ENCODE measurements at regions not wholly inside any gene's neighbourhood (a gene's known extent, or its start where the extent isn't known, plus 50 kb on each side); places are given as distances from the start of the nearest gene placed in this dataset.
"Not testable (repeated sequence)": the region's sequence is repeated elsewhere in the genome, so short reads cannot be mapped to it uniquely, and the experiment has no call there.

DNA sequence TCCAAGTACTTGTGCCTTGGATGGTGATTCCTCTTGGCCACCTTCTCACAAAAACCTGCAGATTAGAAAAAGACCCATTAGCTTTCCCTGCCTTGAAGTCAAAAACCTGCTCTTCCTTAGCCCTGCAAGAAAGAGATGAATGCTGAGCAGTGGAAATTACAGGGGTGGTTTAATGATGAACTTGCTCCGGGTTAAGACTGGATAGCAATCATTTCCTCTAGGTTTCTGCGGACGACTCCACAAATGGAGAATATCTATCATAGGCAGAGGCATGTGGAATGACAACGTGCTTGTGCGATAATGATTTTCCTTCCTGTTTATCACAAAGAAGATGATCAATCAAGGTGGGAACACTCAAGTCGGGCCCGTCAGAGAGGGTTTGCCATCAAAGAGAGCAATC is 201.2 kb upstream of the ERCC4 start:
- no peak for DNase-seq (ENCODE audit: low read depth)

DNA sequence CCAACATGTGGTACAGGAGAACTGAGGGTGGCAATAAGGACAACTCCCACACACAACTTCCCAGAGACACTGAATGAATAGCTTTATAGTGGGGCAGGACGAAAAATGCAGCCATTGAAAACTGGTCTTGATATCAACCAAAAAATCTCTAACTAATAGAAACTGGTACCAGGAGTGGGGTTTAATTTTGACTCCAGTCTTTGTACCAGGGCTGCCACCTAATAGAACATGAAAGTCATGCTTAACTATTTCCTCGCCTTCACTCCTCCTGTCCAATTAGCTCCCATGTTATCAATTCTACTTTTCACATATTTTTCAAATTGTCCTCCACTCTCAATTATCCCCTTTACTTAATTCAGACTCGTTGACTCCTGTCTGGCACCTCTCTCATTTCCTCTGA is 192.0 kb upstream of the ERCC4 start:
- DNase-seq (ENCODE audit: low read depth): no peak

DNA sequence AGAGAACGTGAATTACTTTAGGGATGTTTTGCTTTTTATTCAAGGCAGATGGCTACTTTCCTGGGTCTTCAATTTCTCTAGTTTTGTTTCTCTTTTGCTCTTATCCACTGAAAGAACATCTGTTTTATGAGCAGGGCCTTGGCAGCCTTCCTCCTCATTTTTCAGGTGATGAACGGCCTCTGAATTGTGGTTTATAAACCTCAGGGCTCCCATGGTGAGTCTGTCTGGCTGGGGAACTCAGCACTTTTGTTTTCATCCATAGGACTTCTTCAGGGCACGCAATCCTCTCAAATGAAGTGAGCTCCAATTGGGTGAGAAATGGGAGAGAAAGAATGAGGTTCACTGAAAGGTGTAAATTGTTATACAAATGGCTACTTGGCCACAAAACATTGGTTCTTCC is 186.4 kb upstream of the ERCC4 start:
- no peak for DNase-seq (ENCODE audit: low read depth)

DNA sequence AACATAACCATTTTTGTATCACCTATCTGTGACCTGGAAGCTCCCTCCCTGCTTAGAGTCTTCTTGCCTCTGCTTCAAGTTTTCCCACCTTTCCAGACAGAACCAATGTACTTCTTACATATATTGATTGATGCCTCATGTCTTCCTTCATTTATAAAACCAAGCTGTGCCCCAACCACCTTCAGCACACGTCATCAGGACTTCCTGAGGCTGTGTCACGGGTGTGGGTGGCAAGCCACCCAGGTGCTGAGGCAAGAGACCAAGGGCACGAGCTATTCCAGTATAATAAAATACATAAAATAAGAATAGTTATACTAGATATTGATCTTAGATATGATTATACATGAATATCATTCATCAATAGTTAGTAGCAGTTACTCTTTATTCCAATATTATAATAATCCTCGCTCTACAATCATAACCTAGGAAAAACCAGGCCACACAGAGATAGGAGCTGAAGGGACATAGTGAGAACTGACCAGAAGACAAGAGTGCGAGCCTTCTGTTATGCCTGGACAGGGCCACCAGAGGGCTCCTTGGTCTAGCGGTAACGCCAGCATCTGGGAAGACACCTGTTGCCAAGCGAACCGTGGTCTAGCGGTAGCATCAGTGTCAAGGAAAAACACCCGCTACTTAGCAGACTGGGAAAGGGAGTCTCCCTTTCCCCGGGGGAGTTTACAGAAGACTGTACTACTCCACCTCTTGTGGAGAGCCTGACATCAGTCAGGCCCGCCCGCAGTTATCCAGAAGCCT is 180.2 kb upstream of the ERCC4 start:
- not testable (repeated sequence) for DNase-seq (ENCODE audit: low read depth)

DNA sequence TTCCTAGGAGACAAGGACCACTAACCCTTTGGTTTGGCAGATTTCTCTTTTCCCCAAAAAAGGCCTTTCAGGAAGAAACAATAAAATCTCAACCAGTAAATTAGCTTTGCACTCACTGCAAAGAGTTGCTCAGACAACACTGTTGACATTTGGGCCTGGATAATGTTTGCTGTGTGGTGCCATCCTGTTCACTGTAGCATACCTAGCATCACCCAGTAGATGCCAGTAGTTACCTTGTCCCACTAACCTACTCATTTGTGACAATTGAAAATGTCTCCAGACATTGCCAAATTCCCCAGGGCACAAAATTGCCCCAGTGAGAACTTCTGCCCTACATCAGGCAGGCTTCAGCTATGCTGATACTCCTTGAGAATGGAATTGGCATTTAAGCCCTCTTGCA is 177.0 kb upstream of the ERCC4 start:
- no peak for DNase-seq (ENCODE audit: low read depth)

DNA sequence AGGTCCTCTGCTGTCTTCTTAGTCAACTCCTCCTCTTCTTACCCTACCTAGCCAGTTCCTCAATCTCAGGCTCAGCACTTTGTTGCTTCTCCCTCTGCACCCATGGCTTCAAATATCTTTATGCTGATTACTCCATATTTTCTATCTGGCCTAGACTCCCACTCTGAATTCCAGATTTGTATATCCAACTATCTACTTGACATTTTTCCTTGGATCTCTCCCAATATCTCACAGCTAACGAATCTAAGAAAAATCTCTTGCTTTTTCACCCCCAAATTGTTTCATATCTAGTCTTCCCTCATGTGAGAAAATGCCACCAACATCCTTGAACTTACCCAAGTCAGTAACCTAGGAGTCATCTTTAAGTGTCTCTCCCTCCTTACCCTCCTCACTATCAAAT is 176.4 kb upstream of the ERCC4 start:
- DNase-seq (ENCODE audit: low read depth): no peak

DNA sequence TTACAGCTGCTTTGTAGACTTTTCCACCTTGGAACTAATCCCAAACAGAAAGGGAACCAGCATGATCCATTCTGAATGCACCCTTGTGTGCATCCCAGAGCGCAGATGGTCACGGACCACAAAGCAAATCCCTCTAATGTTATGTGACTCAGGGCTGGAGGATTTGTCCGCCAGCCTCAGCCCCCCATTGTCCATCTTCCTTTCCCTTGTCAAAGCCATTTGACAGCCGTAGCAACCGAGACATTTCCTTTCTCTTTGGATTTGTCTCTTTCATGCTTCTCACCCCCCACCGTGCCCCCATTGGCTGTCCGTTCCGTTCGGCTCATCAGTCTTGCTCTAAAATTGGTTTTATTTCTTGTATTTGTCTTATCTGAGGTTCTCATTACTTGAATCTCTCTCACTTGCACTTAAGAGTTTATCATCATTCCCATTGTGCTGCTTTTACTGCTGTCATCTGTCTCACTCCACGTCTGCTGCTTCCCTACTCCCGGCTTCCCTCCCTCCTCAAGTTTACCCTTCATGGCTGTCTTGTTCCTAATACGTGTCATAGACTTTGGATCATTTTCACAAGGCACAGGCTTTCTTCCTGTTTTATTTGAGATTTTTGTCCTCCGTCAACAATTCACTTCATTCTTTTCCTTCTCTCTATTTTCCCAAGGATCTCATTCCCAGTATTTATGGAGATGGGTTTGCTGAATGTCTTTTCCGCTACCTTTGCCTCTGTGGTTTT is 163.4 kb upstream of the ERCC4 start:
- DNase-seq (ENCODE audit: low read depth): no peak

DNA sequence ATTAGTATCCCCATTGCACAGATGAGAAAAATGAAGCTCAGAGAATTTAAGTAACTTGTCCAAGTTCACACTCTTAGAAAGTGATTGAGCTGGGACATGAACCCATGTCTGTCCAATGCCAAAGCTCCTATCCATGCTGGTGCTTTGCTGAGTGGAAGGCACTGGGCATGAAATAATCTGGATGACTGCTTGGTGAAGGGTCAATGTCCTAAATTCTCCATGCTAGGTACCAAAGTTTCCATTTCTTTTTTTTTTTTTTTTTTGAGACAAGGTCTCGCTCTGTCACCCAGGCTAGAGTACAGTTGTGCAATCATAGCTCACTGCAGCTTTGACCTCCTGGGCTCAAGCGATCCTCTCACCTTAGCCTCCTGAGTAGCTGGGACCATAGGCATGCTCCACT is 153.6 kb upstream of the ERCC4 start:
- no peak for DNase-seq (ENCODE audit: low read depth)

DNA sequence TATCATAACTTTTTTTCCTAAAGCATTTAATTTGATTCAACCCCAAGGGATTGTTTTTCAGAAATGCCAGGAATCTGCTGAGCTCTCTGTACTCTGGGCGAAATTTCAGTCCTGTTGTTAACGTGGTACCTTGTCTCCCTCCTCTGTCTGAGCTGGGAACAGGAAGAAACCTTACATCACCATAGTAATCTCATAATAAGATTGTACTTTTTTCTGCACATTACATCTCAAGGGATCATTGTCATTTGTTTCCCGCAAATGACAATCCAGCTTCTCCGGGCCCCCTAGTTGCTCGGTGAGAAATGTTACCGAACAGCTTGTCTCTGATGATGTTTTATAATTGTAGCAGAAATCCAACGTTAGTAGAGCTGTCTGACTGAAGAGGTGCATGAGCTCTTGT is 152.7 kb upstream of the ERCC4 start:
- DNase-seq (ENCODE audit: low read depth): no peak

DNA sequence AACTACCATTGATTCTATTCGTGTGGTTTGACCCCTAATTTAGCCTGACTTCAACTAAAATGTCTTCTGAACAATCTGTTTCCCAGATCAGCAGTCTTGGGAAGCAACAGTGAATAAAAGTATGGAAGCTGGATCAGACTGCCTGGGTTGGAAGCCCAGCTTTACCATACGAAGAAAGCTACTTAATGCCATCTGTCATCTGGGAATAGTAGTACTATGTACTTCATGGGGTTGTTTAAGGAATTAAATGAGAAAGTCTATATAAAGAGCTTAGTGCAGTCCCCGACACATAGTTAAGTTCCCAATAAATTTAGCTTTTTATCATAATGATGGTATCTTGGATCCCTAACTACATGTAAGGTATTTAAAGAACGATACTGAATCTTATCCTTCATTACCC is 151.5 kb upstream of the ERCC4 start:
- DNase-seq (ENCODE audit: low read depth): no peak

DNA sequence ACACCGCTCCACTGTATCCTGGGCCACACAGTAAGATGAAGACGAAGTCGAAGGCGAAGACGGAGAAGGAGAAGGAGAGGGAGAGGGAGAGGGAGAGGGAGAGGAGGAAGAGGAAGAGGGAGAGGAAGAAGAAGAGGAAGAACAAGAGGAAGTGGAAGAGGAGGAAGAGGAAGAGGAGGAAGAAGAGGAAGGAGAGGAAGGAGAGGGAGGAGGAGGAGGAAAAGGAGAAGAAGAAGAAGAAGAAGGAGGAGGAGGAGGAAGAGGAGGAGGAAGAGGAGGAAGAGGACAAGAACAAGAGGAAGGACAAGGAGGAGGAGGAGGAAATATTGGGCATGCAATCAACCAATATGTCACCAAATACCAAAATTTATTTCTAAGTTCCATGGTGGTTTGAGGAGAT is 149.5 kb upstream of the ERCC4 start:
- no peak for DNase-seq (ENCODE audit: low read depth)

DNA sequence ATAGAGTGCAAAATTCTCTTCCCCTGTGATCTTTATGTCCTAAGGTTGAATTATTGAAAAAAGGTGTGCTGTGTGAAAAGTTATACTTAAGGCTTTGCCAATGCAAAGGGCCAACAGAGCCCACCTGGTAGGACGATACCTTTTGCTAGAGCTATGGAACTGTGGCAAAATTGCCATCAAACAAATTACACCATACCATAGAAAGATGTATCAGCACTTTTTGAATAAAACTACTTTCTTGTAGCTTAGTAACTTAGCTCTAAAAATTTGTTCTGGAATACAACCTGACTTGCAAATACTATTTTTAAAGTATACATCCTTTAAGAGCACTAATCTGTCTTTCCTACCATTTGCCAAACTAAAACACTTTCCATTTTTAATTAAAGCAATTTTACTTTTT is 147.2 kb upstream of the ERCC4 start:
- no peak for DNase-seq (ENCODE audit: low read depth)

DNA sequence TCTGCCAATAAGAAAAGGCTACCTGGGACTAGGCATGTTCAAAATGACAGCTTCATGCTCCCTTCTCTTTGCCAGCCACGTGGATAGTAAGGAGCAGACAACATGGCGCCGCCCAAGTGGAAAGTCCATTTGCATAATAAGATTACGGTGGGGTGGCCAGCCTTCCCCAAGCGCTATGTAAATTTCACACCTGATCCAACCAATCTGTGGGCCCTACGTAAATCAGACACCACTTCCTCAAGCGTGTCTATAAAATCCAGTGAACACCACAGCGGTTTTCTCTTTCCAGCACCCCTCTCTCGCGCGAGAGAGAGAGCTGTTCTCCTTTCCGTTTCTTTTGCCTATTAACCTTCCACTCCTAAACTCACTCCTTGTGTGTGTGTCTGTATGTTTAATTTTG is 140.3 kb upstream of the ERCC4 start:
- no peak for DNase-seq (ENCODE audit: low read depth)

DNA sequence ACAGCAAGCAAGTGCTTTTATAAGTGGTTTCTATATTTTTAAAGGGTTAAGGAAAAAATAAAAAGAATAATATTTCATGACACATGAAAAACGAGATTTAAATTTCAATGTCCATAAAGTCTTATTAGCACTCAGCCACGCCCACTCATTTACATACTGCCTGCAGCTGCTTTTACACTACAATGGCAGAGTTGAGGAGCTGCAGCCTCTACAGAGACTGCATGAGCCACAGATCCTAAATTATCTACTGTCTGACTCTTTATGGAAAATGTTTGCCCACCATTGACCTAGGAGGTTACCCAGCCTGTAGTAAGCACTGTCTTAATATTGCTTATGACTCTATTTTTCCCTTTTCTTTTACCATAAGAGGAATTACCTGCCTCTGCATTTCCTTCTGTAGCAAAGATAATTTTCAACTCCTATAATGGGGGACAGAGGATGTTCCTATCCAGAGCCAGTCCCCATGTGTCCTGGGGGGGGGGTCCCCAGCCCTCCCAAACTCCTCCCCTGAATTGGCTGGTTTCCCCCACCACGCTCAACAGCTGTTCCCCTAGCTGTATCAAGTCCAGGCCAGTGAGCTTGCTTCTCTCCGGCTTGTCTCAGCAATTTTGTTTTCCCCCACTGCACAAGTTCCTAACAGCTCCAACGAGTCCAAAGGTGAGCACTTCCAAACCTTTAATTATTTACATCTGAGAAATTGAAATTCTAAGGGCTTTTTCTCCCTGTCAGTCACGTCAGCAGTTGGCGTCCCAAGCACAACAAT is 139.4 kb upstream of the ERCC4 start:
- no peak for DNase-seq (ENCODE audit: low read depth)

DNA sequence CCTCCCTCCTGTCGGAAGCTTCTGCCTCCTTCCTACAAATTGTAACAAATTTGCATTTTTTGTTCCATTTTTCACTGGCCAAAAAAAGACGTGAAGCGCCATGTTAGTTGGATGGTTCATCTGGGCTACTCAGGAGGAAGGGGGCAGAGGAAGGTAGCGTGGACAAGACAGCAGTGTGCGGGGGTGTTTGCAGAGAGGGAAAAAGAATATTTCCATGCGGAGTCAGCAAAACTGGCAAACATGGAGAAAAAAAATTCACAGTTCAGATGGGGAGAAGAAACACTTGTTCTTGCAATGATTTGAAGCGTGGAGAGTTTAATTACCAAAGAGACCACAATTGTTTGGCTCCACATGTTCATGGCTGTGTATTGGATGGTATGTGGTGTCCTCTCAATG is 138.8 kb upstream of the ERCC4 start:
- no peak for DNase-seq (ENCODE audit: low read depth)

DNA sequence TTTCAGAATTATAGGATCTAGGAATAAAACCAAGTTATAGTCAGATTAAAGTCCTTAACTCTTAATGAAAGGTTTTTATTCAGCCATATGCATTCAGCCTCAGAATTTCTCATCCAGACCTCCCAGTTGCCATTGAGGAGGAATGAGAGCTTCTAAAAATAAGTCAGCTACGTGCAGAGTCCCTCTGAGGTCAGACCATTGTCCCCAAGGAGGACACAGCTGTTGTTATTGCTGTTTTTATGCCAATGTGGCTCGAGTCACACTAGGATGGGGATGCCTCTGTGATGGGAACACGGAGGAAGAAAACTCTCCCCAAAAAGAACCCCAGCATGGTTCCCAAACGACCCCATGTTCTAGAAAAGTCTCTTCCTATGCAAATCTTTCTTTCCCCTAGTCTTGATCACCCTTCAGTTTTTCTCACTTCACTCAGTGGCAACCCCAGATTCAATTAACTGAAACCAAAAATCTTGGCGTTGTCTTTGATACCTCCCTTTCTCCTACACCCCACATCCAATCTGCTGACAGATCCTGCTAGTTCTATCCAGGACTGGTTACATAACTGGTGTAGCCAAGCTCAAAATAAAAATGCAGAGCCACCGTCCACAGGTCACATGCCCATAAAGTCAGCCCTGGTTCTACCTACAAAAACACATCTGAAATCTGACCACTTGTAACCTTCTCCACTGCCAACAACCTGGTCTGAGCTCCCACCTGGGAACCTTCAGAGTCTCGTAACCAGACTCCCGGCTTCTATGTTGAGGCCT is 138.2 kb upstream of the ERCC4 start:
- DNase-seq (ENCODE audit: low read depth): no peak

DNA sequence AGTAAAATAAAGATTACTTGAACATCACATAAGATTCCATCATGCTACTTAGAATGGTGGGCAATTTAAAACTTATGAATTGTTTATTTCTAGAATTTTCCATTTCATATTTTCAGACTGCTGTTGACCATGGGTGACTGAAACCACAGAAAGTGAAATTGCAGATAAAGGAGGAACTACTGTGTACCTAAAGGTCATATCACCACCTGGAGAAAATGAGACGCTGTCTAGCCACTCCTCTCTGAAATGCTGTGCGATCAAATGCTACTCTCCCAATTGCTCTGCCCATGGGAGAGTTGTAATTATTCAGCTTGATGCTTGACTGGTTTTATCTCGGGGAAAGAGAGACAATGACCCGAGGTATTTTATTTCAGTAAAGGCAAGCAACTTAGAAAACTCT is 128.9 kb upstream of the ERCC4 start:
- no peak for DNase-seq (ENCODE audit: low read depth)

DNA sequence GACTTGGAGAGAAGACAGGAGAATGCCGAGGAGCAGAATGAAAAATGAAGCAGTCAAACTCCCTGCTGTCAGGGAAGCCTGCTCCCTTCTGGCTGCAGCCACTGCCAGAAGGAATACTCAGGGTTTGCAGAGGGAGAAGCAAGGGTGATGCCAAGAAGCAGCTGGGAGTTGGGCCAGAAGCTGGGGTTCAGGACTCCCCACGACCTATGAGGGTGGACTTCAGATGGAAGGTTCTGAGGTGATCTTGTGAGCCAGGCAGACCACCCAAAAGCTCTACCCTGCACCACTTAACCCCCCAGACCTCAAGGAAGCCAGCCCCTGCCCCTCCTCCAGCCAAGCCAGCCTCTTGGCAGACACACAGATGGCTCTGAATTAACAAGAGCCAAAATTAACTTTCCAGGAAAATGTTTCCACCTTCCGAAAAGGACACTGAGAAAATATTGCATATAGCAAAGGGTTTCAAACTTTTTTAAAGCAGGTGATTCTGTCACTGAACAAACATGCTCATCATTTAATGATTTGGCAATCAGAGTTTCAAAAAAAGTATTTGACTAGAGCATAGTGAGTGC is 126.0 kb upstream of the ERCC4 start:
- no peak for DNase-seq (ENCODE audit: low read depth)

DNA sequence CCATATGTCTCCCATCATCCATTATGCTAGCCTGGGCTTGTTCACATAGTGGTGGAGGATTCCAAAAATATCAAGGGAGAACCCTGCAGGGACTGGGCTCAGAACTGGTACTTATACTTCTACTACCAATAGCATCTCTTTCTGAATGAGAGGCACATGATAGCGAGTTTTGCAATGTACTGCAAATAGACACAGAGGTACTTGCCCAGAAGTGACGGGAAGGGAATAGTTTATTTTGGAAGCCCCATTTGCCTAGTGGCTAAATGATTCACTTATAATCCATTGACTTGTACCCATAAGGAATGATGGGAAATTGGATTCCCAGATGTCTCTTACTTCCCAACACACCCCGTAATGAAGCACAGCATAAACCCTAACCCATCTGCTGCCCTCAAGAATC is 124.8 kb upstream of the ERCC4 start:
- DNase-seq (ENCODE audit: low read depth): no peak

DNA sequence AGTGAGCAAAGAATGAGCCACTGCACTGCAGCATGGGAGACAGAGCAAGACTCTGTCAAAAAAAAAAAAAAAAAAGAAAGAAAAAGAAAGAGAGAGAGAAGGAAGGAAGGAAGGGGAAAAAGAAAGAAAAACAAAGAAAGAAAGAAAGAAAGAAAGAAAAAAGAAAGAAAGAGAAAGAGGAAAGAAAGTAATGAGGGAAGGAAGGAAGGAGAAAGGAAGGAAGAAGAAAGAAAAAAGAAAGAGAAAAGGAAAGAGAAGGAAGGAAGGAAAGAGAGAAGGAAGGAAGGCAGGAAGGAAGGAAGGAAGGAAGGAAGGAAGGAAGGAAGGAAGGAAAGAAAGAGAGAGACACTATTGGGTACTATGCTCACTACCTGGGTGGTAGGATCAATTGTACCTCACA is 122.2 kb upstream of the ERCC4 start:
- DNase-seq (ENCODE audit: low read depth): no peak

DNA sequence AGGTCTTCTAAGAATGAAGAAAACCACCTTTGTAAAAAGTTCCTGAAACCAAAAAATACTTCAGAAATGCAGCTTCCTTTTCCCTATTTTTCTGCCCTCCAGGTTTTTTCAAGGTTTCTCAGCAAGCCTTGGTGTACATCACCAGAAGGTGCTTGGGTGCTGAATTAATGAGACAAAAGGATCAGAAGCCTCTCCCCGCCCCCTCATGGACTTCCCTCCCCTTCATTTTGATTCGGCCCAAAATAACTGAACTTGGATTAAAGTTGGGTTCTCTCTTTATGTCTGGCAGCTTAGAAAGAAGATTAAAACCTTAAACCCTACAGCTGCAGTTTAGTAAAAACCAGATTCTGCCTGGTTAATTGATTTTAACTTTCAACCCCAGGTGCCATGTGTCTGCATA is 121.7 kb upstream of the ERCC4 start:
- DNase-seq (ENCODE audit: low read depth): no peak

DNA sequence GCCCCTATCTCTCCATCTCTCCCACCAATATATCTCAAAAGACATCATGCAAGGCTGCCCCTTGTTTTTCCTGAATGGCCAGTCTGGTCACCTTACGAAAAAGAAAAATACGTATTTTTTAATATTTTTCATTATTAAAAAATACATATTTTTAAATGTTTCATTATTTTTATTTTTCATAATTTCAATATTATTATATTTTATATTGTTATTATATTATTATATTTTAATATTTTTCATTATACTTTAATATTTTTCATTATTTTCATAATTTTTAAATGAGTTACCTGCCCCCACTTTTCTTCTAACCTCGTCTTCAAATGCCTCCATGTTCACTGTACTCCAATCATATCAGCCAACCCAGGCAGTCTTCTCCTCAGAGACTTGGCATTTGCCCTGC is 116.0 kb upstream of the ERCC4 start:
- no peak for DNase-seq (ENCODE audit: low read depth)

Data from amniotic epithelial cell (primary cell).